Fibroblast of peridontal ligament (primary cell): ENCODE measurements at regions not wholly inside any gene's neighbourhood (a gene's known extent, or its start where the extent isn't known, plus 50 kb on each side); places are given as distances from the start of the nearest gene placed in this dataset.
A peak's percentile ranks its signal among the peaks of the same experiment; 100 is the strongest.

Source experiments
- DNase-seq: peaks from one replicate; pipeline ENCODE4 v3.0.0-alpha.2; 2010; ENCODE audit errors: extremely low read depth

DNA sequence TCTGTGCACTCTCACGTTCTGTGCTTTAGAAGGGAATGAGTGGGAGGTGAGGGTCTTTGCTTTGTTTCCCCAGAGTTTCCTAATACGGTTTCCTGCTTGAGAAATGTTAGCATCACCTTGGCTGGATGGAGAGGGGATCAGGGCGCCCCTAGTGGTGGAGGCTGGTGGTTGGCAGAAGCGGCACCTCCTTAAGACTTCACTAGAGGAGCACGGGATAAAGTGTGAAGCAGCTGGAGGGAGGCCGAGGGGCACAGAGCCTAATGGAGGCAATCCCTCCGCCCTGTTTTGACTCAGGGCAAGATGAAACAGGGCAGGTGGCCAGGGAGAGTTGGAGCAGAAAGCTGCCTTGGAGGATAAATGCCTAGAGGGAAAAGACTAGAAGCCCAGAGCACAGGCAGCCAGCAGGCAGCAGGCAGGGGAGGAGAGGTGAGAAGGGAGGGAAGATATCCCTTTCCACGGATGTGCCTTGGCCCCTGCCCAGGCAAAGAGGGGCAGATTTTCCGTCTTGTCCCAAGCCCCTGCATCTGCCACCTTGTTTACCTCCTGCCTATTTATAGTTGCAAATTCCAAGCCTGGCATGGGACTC is 56.0 kb upstream of the BTRC start:
- DNase-seq, result peak; percentile 27

GRCh38 chr10:101299211-101299610 is 54.8 kb upstream of the BTRC start:
- no peak for DNase-seq

DNA sequence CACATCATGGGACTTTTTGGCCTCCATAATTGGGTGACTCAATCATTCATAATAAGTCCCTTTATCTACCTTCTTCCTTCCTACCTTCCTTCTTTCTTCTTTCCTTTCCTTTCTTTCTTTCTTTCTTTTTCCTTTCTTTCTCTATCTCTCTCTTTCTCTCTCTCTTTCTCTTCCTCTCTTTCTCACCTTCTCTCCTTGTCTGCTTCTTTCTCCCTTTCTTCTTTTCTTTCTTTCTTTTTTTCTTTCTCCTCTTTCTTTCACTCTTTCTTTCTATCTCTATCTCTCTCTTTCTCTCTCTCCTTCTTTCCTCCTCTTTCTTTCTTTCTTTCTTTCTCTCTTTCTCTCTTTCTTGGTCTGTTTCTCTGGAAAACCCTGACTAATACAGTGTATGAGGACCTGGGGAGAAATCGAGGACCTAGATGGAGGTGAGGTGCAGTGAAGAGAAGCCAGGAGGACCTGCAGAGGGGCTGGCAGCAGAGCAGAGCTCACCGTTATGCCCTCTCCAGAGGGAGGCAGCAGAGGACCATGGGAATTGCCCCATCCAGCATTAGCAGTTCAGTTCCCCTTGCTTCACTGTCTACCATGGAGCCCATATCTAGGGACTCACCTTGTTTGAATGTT is 52.7 kb upstream of the BTRC start:
- peak; percentile 6 for DNase-seq

DNA sequence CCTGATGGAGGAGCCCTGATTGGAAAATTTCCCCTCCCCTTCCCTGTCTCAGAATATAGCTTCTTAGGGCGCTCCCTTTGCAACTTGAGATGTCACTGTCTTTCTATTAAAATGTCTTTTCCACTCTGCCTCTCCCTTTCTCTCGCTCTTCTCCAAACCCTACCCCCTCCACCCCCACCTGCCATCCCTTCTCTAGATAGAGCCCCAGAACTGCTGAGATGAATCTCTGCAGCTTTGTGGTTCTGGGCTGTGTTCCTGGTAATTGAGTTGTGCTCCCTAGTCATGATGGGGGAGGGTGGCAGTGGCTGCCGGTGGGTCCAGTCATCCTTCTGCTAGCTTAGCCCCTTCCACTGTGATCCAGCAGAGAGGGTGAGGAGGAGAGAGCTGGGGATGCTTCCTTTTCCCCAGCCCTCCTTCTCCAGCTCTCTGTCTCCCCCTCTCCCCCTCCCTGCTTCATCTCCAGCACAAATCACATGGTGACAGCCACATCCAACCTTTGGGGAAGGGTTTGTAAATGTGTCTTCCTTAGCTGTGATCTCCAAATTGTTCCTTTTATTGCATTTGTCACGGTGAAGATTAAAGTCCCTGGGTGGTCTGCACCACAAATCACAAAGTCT is 50.8 kb upstream of the BTRC start:
- DNase-seq, result no peak
